Activated CD4-positive, alpha-beta memory T cell treated with anti-CD3 and anti-CD28 coated beads for 36 hours (primary cell): ENCODE measurements at regions not wholly inside any gene's neighbourhood (a gene's known extent, or its start where the extent isn't known, plus 50 kb on each side); places are given as distances from the start of the nearest gene placed in this dataset.
"Not testable (repeated sequence)": the region's sequence is repeated elsewhere in the genome, so short reads cannot be mapped to it uniquely, and the experiment has no call there.

Experiments used
- CTCF ChIA-PET: fragments of 350-600 bp; sonication (Branson Sonifier 250); formaldehyde crosslinking; loops from one replicate; lab custom pipeline; 2021; ENCODE audit warnings: antibody characterized with exemption, inconsistent platforms; lab: Charles Lee
- POLR2A ChIA-PET: fragments of 350-600 bp; sonication (Branson Sonifier 250); formaldehyde crosslinking; loops from one replicate; lab custom pipeline; 2021; ENCODE audit warnings: antibody characterized with exemption; lab: Charles Lee
- DNase-seq: peaks from one replicate; pipeline ENCODE4 v3.0.0-alpha.2; 2020
- H3K27ac Mint-ChIP-seq: one replicate; pipeline ENCODE4 v1.8.0; 2021; ENCODE audit warnings: mixed read lengths
- H3K27me3 Mint-ChIP-seq: one replicate; pipeline ENCODE4 v1.8.0; 2021; ENCODE audit warnings: mixed read lengths
- H3K36me3 Mint-ChIP-seq: one replicate; pipeline ENCODE4 v1.8.0; 2021; ENCODE audit warnings: mixed read lengths
- H3K4me1 Mint-ChIP-seq: one replicate; pipeline ENCODE4 v1.8.0; 2021; ENCODE audit warnings: low read depth, mixed read lengths
- H3K4me3 Mint-ChIP-seq: one replicate; pipeline ENCODE4 v1.8.0; 2021; ENCODE audit warnings: mild to moderate bottlenecking, mixed read lengths
- H3K9me3 Mint-ChIP-seq: one replicate; pipeline ENCODE4 v1.8.0; 2021; ENCODE audit warnings: mixed read lengths
- intact Hi-C: fragments of 100-400 bp; cut with micrococcal nuclease; formaldehyde crosslinking; loops from one replicate; pipeline ENCODE4 v1.15.1; 2023

DNA sequence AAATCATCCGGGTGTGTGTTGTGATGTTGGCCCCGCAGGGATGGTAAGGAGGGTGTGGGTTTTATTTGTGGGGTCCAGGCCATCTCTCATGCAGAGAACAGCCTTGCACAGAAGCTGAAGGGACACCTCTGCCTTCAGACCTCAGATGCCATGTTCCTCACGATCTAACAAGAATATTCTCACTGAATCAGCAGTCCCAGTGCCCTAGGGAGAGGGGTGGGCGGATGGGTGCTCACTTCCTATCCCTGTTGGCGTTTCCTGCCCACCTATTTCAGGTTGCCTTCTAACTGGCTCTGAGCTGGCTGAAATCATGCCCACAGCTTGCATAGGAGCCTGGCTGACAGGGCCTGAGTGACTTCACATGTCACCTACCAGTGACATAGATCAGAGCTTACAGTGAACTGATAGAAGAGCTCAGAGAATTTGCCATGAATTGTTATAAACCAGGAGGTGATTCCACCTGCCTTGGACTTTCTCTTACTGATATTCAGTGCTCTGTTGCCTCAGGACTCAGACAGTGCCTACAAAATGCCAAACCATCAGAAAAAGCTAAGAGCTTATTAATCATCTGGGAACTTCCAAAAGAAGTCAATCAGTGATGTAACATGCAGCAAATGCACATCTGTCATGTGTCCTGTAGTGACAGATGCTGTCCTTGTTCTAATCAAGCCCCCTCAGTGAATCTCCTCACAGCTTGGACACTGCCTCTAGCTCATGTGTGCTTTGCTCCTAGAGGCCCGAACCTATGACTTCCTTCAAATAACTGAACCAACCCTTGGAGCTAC, 186.8 kb upstream of the ADRA1D start:
- Mint-ChIP-seq H3K27ac (no peak overlapping the region), H3K9me3 (no peaks in the 10 kb centered on the region), H3K36me3 (no peaks in the 10 kb centered on the region), H3K27me3 (peaks cover 8% of the 10 kb centered on the region), H3K4me1 (no peaks in the 10 kb centered on the region), H3K4me3 (no peak overlapping the region)
- CTCF ChIA-PET: no interaction called here
- intact Hi-C loops: no loop called here
- POLR2A ChIA-PET: no interaction called here
- no peak for DNase-seq

DNA sequence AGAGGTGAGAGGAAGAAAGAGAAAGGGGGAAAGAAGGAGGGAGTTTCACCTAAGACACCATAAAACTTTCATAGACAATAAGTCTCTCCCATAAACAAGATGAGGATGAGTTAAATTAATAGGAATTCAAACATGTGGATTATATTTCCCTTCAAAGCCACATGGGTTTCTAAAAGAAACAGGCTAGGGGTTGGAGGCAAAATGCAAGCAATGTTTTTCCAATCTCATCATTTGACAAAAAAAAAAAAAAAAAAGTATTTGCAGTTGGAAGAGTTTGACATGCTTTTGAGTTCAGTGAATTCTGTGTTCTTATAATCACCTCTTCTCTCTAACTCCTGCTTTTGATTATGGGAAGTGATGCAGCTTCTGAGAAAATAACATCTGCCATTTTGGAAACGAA, 186.1 kb upstream of the ADRA1D start:
- Mint-ChIP-seq H3K36me3 (no peaks in the 10 kb centered on the region), H3K27me3 (peaks cover 8% of the 10 kb centered on the region), H3K4me3 (no peak overlapping the region), H3K27ac (no peak overlapping the region), H3K4me1 (no peaks in the 10 kb centered on the region), H3K9me3 (no peaks in the 10 kb centered on the region)
- POLR2A ChIA-PET: no interaction called here
- CTCF ChIA-PET: no interaction called here
- intact Hi-C loops: no loop called here
- no peak for DNase-seq

DNA sequence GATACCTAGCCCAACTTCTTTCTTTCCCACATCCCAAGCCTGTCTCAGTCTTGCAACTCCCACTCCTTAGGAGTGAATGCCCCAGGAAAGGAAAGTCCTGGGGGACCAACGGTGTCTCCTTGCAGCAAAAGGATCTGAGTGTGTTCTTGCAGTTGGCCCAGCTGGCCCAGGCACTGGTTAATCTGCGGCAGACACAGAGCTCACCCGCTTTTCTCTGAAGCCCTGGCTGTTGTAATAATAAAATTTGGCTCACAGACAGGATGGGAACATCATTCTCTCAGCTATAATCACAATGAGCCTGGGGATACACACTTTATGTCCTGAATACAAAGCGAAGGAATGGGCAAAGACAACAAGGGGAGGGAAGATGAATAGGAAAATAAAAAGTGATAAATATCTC, 185.6 kb upstream of the ADRA1D start:
- ChIA-PET POLR2A (no interaction called here), CTCF (no interaction called here)
- no peaks in the 10 kb centered on the region for H3K9me3 Mint-ChIP-seq
- peaks cover 8% of the 10 kb centered on the region for H3K27me3 Mint-ChIP-seq
- no peak for DNase-seq
- intact Hi-C loops: no loop called here
- H3K4me1 Mint-ChIP-seq: no peaks in the 10 kb centered on the region
- H3K36me3 Mint-ChIP-seq: no peaks in the 10 kb centered on the region
- no peak overlapping the region for H3K4me3 Mint-ChIP-seq
- H3K27ac Mint-ChIP-seq: no peak overlapping the region

DNA sequence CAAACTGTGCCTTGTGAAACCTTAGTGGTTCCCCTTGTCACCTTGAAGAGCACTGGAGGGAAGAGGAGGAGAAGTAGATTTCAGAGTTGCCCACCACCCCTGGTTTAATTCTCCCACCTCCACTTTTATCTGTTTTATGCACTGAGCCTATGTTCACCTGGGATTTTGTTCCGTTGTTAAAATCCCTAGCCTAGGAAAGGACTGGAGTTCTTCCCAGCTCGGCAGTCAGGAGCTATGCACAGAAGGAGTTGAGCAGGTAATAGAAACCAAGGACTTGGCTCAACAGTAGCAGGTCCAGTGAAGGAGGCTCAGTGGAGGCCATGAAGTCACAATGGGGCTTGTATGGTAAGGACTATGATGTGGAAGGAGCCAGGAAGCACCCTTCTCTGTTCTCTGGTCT, 182.4 kb upstream of the ADRA1D start:
- Mint-ChIP-seq H3K27me3 (peaks cover 12% of the 10 kb centered on the region), H3K4me3 (no peak overlapping the region), H3K9me3 (no peaks in the 10 kb centered on the region), H3K27ac (no peak overlapping the region), H3K4me1 (no peaks in the 10 kb centered on the region), H3K36me3 (no peaks in the 10 kb centered on the region)
- POLR2A ChIA-PET: no interaction called here
- no peak for DNase-seq
- CTCF ChIA-PET: no interaction called here
- intact Hi-C loops: no loop called here

DNA sequence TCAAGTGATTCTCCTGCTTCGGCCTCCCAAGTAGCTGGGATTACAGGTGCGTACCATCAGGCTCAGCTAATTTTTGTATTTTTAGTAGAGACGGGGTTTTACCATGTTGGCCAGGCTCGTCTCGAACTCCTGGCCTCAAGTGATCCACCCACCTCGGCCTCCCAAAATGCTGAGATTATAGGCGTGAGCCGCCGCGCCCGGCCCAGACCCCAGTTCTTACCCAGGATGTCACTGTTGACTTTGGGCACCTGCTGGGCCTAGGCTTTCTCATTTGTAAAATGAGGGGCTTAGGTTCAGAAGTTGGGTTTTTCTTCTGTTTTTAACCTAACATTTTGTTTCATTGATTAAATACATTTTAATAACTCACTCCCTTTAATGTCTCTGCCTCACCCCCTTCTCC, 181.7 kb upstream of the ADRA1D start:
- CTCF ChIA-PET, H3K4me1 Mint-ChIP-seq, DNase-seq, POLR2A ChIA-PET, H3K9me3 Mint-ChIP-seq, intact Hi-C loops, H3K27ac Mint-ChIP-seq, H3K36me3 Mint-ChIP-seq, H3K4me3 Mint-ChIP-seq: not testable (repeated sequence)
- H3K27me3 Mint-ChIP-seq: peaks cover 13% of the 10 kb centered on the region

DNA sequence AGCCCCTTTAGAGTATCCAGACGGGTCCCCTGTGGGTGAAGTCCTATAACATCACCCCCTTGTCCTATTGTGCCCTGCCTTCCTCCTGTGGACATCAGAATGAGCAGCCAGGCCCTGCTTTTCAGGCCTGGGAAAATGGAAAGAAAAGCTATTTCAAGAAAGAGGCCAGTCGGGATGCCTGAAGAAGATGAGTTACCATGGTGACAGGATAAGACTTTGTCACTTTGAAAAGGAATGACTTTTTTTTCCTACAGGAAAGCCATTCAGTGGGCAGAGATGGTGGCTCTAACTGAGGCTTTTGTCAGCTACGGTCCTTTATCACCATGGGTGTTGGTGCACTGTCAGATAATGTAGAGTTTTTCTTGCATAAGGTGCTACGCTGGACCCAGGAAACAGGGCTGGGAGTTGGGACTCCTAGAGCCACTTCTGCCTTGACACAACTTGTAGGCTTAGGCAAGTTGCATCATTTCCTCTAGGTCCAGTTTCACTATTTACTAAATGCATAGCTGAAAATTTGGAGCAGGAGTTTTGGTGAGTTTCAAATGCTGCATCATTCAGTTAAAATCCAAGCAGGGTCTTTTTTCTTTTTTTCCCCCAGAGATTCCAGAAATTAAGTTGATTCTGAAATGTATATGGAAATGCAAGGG, 179.0 kb upstream of the ADRA1D start:
- H3K4me1 Mint-ChIP-seq: no peaks in the 10 kb centered on the region
- DNase-seq: no peak
- intact Hi-C loops: no loop called here

DNA sequence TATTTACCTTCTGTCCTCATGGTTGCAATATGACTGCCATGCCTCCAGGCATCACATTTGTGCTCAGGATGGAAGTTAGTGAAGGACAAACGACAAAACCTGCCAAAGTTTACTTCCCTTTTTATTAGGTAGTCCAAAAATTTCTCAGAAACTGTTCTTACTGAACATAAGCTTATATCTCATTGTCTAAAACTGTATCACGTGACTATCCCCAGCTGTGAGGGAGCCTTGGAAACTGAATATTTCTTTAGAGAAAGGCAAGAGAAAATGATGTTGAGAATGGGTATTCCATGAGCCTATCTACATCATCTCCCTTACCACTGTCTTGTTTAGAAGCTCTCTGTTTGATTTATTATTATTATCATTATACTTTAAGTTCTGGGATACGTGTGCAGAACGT, 169.1 kb upstream of the ADRA1D start:
- ChIA-PET POLR2A (no interaction called here), CTCF (interaction anchor here (0.5 kb wide), 1 partner anchor 1038 kb away, joined by 3 read pairs; no protein-coding TSS in a partner anchor)
- H3K27me3 Mint-ChIP-seq: peaks cover 3% of the 10 kb centered on the region
- H3K9me3 Mint-ChIP-seq: peaks cover 11% of the 10 kb centered on the region
- H3K27ac Mint-ChIP-seq: no peak overlapping the region
- H3K4me3 Mint-ChIP-seq: no peak overlapping the region
- no peaks in the 10 kb centered on the region for H3K36me3 Mint-ChIP-seq
- H3K4me1 Mint-ChIP-seq: no peaks in the 10 kb centered on the region
- intact Hi-C loops: no loop called here
- no peak for DNase-seq

More for the DNA sequence above, 179.0 kb upstream of the ADRA1D start:
- Mint-ChIP-seq H3K36me3 (no peaks in the 10 kb centered on the region), H3K9me3 (no peaks in the 10 kb centered on the region), H3K27ac (no peak overlapping the region), H3K4me3 (no peak overlapping the region), H3K27me3 (peaks cover 11% of the 10 kb centered on the region)
- POLR2A ChIA-PET: no interaction called here
- CTCF ChIA-PET: no interaction called here

DNA sequence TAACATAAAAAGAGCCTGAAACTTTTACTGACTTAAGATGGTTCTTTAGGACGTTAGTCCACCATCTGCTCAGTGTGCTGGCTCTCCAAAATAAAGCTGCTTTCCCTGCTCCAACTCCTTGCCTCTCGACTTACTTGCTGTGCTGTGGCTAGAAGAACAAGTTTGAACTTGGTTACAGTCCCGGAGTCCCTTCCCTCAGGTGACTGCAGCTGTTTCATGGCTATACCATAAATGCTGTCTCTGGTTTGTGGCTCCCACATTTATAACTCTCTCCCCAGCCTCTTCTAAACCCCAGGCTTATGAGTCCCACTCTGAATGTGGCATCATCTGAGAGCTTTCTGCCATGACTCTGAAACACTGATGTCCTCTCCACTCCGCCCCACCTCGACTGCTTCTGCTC, 166.2 kb upstream of the ADRA1D start:
- DNase-seq: no peak
- H3K9me3 Mint-ChIP-seq: peaks cover 10% of the 10 kb centered on the region
- no peak overlapping the region for H3K4me3 Mint-ChIP-seq
- intact Hi-C loops: no loop called here
- H3K27me3 Mint-ChIP-seq: peaks cover 1% of the 10 kb centered on the region
- H3K27ac Mint-ChIP-seq: no peak overlapping the region
- H3K4me1 Mint-ChIP-seq: no peaks in the 10 kb centered on the region
- POLR2A ChIA-PET: no interaction called here
- H3K36me3 Mint-ChIP-seq: no peaks in the 10 kb centered on the region
- CTCF ChIA-PET: no interaction called here

DNA sequence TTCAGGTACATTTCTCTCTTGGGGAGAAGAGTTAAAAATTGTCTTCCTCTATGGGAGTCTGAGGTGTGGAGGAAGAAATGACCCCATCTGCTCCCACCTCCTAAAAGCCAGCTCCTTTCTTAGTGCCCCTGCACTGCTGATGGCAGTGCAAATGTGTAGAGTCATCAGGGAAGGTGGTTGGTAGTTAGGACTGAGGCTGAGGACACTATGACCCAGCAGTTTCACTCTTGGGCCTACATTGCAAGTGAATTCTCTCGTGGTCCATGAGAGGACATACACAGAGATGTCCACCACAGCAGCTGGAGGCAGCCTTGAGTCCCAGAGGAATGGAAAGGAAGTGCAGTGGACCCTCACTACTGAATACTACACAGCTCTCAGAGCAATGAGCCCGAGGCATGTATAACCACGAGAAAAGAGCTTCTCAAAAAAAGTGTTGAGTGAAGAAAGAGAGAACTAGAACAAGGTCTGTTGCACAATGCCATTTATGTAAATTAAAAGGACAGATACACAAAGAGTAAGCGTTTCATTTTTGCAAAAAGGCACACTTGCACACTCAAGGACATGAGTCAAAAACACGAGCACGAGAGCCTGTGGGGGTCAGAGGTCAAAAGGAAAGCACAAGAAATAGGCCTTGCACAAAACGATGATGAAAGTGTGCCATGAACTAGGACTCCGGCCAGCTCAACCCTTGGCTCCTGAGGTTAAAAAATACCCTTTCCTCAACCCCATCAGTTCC, 164.4 kb upstream of the ADRA1D start:
- H3K27me3 Mint-ChIP-seq: peaks cover 1% of the 10 kb centered on the region
- CTCF ChIA-PET: no interaction called here
- no peaks in the 10 kb centered on the region for H3K36me3 Mint-ChIP-seq
- intact Hi-C loops: no loop called here
- H3K27ac Mint-ChIP-seq: no peak overlapping the region
- no peaks in the 10 kb centered on the region for H3K9me3 Mint-ChIP-seq
- no peak overlapping the region for H3K4me3 Mint-ChIP-seq
- H3K4me1 Mint-ChIP-seq: no peaks in the 10 kb centered on the region
- POLR2A ChIA-PET: no interaction called here
- no peak for DNase-seq

DNA sequence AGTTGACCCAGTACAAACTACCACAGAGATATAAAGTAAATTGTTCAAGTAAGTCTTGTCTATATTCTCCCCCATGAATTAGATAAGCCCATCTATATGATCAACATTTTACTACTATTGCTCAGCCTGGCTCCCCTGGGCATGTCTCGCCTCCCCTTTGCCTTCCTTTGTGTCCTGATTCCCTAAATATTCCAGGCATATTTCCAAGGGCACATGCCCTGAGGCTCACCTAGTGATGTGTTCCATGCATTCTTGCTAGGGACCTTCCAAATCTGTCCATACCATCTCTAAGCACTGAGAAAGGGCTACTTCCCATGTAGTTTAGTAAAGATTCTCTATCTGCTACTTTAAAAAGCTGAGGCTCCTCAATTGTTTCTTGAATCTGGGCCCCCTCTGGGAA, 163.1 kb upstream of the ADRA1D start:
- H3K4me3 Mint-ChIP-seq: no peak overlapping the region
- no peaks in the 10 kb centered on the region for H3K4me1 Mint-ChIP-seq
- CTCF ChIA-PET: no interaction called here
- intact Hi-C loops: no loop called here
- POLR2A ChIA-PET: no interaction called here
- no peak overlapping the region for H3K27ac Mint-ChIP-seq
- H3K27me3 Mint-ChIP-seq: peaks cover 1% of the 10 kb centered on the region
- no peaks in the 10 kb centered on the region for H3K9me3 Mint-ChIP-seq
- DNase-seq: no peak
- H3K36me3 Mint-ChIP-seq: no peaks in the 10 kb centered on the region

DNA sequence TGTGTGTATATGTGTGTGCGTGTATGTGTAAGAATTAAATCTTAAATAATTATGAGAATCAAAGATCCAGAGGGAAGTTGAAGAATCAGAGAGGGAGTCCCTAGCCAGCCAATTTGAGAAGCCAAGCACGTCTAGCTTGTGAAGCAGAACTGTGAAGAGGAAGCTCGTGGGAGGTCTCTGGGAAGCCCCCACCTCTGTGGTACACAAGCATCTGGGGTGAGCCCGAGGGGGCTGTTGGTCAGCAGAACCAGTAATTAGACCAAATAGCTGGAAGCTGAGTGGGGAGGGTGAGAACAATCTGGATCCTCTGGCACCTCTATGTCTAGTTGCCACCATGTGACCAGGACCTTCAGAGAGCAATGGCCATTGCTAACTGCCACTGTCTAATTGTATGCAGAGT, 162.7 kb upstream of the ADRA1D start:
- DNase-seq: no peak
- POLR2A ChIA-PET: no interaction called here
- intact Hi-C loops: no loop called here
- CTCF ChIA-PET: no interaction called here
- Mint-ChIP-seq H3K4me3 (no peak overlapping the region), H3K9me3 (no peaks in the 10 kb centered on the region), H3K4me1 (no peaks in the 10 kb centered on the region), H3K36me3 (no peaks in the 10 kb centered on the region), H3K27me3 (peaks cover 1% of the 10 kb centered on the region), H3K27ac (no peak overlapping the region)

DNA sequence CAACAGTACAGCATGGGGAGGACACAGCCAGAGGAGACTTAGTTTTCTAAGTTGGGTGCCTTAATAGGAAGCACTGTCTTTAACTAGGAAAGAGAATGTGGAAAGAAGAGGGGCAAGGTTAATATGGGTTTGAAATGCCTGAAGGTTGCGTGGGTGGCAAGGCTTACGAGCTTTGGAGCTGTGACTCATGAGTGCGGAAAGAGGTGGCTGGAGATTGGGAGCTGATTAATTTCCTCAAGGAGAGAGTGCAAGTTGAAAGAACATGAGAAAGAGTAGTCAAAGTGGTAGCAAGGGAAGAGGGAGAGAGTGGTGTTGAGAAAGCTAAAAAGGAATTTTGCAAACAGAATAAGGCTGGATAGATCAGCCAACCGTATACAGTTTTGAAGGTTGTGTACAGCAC, 157.5 kb upstream of the ADRA1D start:
- no peak for DNase-seq
- H3K27ac Mint-ChIP-seq: no peak overlapping the region
- no peaks in the 10 kb centered on the region for H3K36me3 Mint-ChIP-seq
- ChIA-PET POLR2A (no interaction called here), CTCF (no interaction called here)
- H3K9me3 Mint-ChIP-seq: no peaks in the 10 kb centered on the region
- intact Hi-C loops: no loop called here
- peaks cover 19% of the 10 kb centered on the region for H3K27me3 Mint-ChIP-seq
- H3K4me1 Mint-ChIP-seq: no peaks in the 10 kb centered on the region
- no peak overlapping the region for H3K4me3 Mint-ChIP-seq
